Stimulated activated naive B cell treated with anti-CD40 and anti-IgM and Interleukin-4, amounts not matched to agents 10 μg/mL and 1 μg/mL and 100 μg/mL, for 72 hours (primary cell): ENCODE measurements at regions not wholly inside any gene's neighbourhood (a gene's known extent, or its start where the extent isn't known, plus 50 kb on each side); places are given as distances from the start of the nearest gene placed in this dataset.

Experiments used
- ATAC-seq, 2 donors: fragments of 150-1000 bp; cut with Tn5 transposase; replicated peaks; 2 replicates each; pipeline ENCODE4 v1.10.0; 2021; ENCODE audit warnings: moderate library complexity in 1 of 2
- DNase-seq: peaks from one replicate; pipeline ENCODE4 v3.0.0; 2021
- H3K27ac Mint-ChIP-seq: one replicate; pipeline ENCODE4 v1.8.0; 2022; ENCODE audit warnings: mild to moderate bottlenecking, mixed read lengths
- H3K27me3 Mint-ChIP-seq, 2 donors: one replicate each; pipeline ENCODE4 v1.8.0; 2022; ENCODE audit warnings: mixed read lengths in 2 of 2
- H3K36me3 Mint-ChIP-seq, 2 donors: one replicate each; pipeline ENCODE4 v1.8.0; 2022; ENCODE audit warnings: mixed read lengths in 2 of 2, mild to moderate bottlenecking in 1 of 2
- H3K4me1 Mint-ChIP-seq, 2 donors: one replicate each; pipeline ENCODE4 v1.8.0; 2022; ENCODE audit warnings: mixed read lengths in 2 of 2, mild to moderate bottlenecking in 1 of 2
- H3K4me3 Mint-ChIP-seq, 2 donors: one replicate each; pipeline ENCODE4 v1.8.0; 2022; ENCODE audit warnings: mild to moderate bottlenecking in 2 of 2, mixed read lengths in 2 of 2, moderate library complexity in 1 of 2
- H3K9me3 Mint-ChIP-seq, 2 donors: one replicate each; pipeline ENCODE4 v1.8.0; 2022; ENCODE audit warnings: mixed read lengths in 2 of 2, mild to moderate bottlenecking in 1 of 2

DNA sequence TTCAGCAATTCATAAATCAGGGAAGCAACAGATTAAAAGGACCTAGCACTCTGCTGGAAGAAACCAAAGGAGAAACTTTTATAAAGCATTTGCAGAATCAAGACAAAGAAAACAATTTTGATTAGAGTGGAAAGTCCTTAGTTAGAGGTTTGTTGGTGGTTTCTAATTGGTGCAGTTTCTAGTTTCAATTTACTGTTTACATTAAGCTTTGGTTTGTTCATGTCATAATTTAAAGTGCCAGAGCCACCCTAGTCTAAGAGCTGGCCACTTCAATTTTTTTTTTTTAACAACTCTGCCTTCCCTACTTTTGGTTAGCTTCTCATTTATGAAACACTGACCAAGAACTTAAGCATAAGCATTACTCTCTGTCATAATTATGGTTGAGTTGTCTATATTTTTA, 1428.2 kb upstream of the GBE1 start:
- H3K27me3 Mint-ChIP-seq, result no peaks in the 10 kb centered on the region
- H3K27ac Mint-ChIP-seq, result no peak overlapping the region
- H3K4me3 Mint-ChIP-seq, result no peak overlapping the region
- peaks cover 5% of the 10 kb centered on the region in 2 donors for H3K9me3 Mint-ChIP-seq
- H3K4me1 Mint-ChIP-seq, result no peaks in the 10 kb centered on the region
- ATAC-seq (no peak), DNase-seq (no peak)
- no peaks in the 10 kb centered on the region for H3K36me3 Mint-ChIP-seq

DNA sequence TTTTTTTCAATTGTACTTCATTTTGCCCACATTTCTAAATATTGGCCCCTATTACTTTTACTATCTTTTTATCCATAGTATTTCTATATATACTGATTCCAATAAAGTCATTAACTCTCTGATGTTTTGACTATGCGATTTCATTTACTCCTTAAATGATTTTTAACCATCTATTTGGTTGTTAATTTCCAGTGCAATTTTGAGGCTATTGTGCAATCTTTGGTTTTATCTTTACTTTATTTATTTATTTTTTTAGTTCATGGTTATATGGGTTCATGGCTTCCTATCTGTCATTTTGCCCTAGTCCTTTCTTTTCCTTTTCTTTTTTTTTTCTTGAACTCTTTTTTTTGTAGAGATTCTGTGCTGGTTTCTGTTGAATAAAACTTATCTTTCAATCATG, 1408.0 kb upstream of the GBE1 start:
- Mint-ChIP-seq H3K4me1 (no peaks in the 10 kb centered on the region), H3K9me3 (no peaks in the 10 kb centered on the region), H3K27ac (no peak overlapping the region), H3K27me3 (no peaks in the 10 kb centered on the region), H3K4me3 (no peak overlapping the region), H3K36me3 (no peaks in the 10 kb centered on the region)
- DNase-seq (no peak), ATAC-seq (no peak)

GRCh38 chr3:83150896-83151295, 1389.5 kb upstream of the GBE1 start:
- H3K27me3 Mint-ChIP-seq, result no peaks in the 10 kb centered on the region
- no peak overlapping the region for H3K27ac Mint-ChIP-seq
- H3K9me3 Mint-ChIP-seq, result peaks cover 0 to 5% of the 10 kb centered on the region in 2 donors
- H3K4me1 Mint-ChIP-seq, result no peaks in the 10 kb centered on the region
- H3K4me3 Mint-ChIP-seq, result no peak overlapping the region
- H3K36me3 Mint-ChIP-seq, result no peaks in the 10 kb centered on the region
- DNase-seq (no peak), ATAC-seq (no peak)

DNA sequence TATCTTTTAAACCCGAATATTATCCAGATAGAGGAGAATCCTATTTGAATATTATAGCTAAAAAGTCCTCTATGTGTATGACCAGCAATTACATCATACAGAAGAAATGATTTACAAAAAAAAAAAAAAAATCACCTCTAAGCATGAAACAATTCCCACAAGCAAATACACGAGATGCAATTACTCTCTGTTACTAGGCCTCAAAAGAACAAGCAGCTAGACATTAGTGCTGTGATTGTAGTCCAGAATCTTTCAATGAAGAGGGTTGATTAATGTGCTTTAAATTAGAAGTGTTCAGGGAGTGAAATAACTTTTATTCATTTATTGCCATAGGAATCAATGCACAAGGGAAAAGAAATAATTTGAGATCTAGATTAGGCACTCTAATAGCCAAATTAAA, 1379.5 kb upstream of the GBE1 start:
- Mint-ChIP-seq H3K27me3 (no peaks in the 10 kb centered on the region), H3K36me3 (no peaks in the 10 kb centered on the region), H3K9me3 (no peaks in the 10 kb centered on the region), H3K4me1 (no peaks in the 10 kb centered on the region), H3K4me3 (no peak overlapping the region), H3K27ac (no peak overlapping the region)
- no peak for DNase-seq
- no peak for ATAC-seq

DNA sequence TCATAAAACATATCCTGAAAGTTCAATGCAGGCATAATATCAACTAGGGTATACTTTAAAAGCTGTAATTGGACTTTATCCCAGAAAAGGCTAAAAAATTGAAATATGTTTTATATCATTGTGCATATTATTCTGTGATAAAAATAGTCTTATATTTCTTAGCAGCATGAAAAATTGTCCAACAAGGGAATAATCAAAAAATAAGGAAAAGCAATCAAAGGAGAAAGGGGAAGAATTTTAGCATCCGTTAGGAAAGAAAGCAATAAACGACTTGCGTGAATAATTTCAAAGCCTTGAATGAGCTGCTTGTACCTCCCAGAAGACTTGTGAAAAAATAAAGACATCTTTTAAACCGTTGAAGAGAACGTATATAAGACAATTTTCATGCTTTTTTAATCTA, 1369.8 kb upstream of the GBE1 start:
- Mint-ChIP-seq H3K9me3 (peaks cover 0 to 2% of the 10 kb centered on the region in 2 donors), H3K36me3 (no peaks in the 10 kb centered on the region), H3K4me3 (no peak overlapping the region), H3K4me1 (no peaks in the 10 kb centered on the region), H3K27ac (no peak overlapping the region), H3K27me3 (no peaks in the 10 kb centered on the region)
- DNase-seq (no peak), ATAC-seq (no peak)

DNA sequence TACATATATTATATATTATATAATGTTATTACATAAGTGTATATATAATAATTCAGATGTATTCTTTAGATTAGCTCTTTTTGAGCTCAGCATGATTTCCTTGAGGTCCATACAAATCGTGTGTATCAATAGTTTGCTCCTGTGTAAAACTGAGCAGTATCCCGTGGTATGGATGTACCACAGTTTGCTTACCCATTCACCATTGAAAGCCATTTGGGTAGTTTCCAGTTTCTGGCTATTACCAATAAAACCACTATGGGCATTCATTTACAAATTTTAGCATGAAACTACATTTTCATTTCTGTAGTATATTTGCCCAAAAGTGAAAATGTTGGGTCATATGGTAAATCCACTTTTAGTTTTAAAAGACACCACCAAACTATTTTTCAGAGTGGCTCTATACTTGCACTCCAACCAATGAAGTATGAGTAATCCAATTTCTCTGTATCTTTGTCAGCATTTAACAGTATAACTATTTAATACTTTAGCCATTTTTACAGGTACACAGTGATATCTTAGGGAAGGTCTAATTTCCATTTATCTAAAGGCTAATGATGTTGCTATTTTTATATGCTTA, 1361.4 kb upstream of the GBE1 start:
- Mint-ChIP-seq H3K9me3 (peaks cover 0 to 2% of the 10 kb centered on the region in 2 donors), H3K27me3 (no peaks in the 10 kb centered on the region), H3K4me3 (no peak overlapping the region), H3K27ac (no peak overlapping the region), H3K4me1 (no peaks in the 10 kb centered on the region), H3K36me3 (no peaks in the 10 kb centered on the region)
- ATAC-seq, result no peak
- DNase-seq, result no peak

DNA sequence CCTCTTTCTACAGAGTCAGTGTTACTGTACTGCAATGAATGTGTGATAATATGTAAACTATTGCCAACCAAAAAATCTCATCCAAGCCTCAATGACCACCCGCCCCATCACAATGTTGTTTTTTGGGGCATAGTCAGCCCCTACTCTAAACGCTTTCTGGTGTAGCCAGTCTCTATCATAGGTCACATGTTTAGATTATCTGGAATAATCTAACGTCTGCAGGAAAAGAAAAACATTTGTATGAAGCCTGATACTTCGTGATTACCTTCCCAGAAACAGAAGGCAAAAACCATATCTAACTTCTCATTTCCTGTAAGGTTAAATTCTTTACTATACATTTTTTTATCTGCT, 1331.8 kb upstream of the GBE1 start:
- DNase-seq, result no peak
- Mint-ChIP-seq H3K27ac (no peak overlapping the region), H3K36me3 (no peaks in the 10 kb centered on the region), H3K9me3 (no peaks in the 10 kb centered on the region), H3K4me1 (no peaks in the 10 kb centered on the region), H3K27me3 (no peaks in the 10 kb centered on the region), H3K4me3 (no peak overlapping the region)
- no peak for ATAC-seq

DNA sequence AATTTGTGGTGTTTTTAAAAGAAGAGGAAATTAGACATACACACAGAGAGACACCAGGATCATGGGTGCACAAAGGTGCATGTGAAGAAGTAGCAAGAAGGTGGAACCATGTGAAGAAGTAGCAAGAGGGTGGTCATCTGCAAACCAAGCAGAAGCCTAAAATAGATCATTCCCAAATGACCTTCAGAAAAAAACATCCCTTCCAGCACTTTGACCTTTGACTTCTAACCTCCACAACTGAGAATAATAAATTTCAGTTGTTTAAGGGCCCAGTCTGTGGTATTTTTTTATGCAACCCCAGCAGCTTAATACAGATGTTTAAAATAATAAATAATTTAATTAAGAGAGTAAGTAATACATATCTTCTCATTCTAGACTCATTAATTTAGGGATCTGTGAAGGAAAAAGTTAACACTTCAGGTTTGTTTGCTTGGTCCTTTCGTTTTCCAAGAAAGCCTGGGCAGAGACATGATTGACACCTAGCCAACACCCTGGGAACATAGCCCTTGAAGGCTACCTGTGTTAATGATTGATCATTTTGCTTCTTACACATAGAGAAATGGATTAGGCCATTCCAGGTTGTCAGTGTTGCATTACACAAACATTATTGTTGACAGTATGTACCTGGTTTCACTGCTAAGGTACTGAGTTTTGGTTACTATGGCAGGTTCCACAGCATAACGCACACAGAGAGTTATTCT, 1331.2 kb upstream of the GBE1 start:
- DNase-seq (no peak), ATAC-seq (no peak)
- Mint-ChIP-seq H3K36me3 (no peaks in the 10 kb centered on the region), H3K27me3 (no peaks in the 10 kb centered on the region), H3K27ac (no peak overlapping the region), H3K9me3 (no peaks in the 10 kb centered on the region), H3K4me1 (no peaks in the 10 kb centered on the region), H3K4me3 (no peak overlapping the region)

GRCh38 chr3:83076041-83076440, 1314.6 kb upstream of the GBE1 start:
- Mint-ChIP-seq H3K4me1 (no peaks in the 10 kb centered on the region), H3K27me3 (no peaks in the 10 kb centered on the region), H3K4me3 (no peak overlapping the region), H3K27ac (no peak overlapping the region), H3K36me3 (no peaks in the 10 kb centered on the region), H3K9me3 (peaks cover 0 to 5% of the 10 kb centered on the region in 2 donors)
- no peak for ATAC-seq
- DNase-seq, result no peak

GRCh38 chr3:83074485-83074884, 1313.0 kb upstream of the GBE1 start:
- Mint-ChIP-seq H3K4me1 (no peaks in the 10 kb centered on the region), H3K27me3 (no peaks in the 10 kb centered on the region), H3K36me3 (no peaks in the 10 kb centered on the region), H3K4me3 (no peak overlapping the region), H3K27ac (no peak overlapping the region), H3K9me3 (peaks cover 0 to 7% of the 10 kb centered on the region in 2 donors)
- DNase-seq, result no peak
- ATAC-seq, result no peak

DNA sequence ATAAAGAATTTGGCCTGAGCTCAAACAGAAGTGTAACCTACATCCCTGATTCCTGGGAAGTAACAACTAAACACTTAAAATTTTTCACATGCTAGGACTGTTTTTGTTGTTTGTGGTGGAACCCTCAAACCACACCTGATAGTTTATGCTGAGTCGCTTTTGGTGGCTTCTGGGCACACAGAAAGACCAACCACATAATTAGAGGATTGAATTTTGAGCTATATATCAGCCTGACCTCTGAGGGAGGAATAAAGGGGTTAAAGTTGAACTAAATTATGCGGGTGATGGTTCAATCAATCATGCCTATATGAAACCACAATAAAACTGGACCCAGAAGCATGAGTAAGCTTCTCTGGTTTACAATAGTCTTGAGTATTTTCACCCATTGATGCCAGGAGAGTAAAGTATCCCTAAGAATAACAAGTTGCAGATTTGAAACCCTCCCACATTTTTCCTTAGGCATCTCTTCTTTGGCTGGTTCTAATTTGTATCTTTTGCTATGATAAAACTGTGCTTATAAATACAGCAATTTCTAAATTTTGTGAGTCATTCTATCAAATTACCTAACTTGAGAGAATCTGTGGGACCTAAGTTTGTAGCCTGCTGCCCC, 1304.5 kb upstream of the GBE1 start:
- no peak for ATAC-seq
- H3K4me1 Mint-ChIP-seq, result no peaks in the 10 kb centered on the region
- H3K9me3 Mint-ChIP-seq, result peaks cover 8 to 10% of the 10 kb centered on the region in 2 donors
- H3K27ac Mint-ChIP-seq, result no peak overlapping the region
- H3K4me3 Mint-ChIP-seq, result no peak overlapping the region
- H3K27me3 Mint-ChIP-seq, result no peaks in the 10 kb centered on the region
- DNase-seq, result no peak
- H3K36me3 Mint-ChIP-seq, result no peaks in the 10 kb centered on the region

DNA sequence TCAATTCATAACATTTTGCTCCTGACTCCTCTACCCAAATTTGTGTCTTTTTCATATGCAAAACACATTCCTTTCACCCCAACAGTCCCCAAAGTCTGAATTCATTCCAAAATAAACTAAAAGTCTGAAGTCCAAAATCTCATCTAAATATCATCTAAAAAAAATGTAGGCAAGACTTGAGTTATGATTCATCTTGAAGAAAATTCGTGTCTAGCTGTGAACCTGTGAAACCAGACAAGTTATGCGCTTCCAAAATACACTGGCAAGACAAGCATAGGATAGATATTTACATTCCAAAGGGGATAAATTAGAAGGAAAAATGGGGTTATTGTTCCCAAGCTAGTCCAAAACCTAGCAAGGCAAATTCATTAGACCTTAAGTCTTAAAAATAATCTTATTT, 1302.0 kb upstream of the GBE1 start:
- no peak overlapping the region for H3K27ac Mint-ChIP-seq
- no peaks in the 10 kb centered on the region for H3K36me3 Mint-ChIP-seq
- H3K4me1 Mint-ChIP-seq, result no peaks in the 10 kb centered on the region
- ATAC-seq (no peak), DNase-seq (no peak)
- no peaks in the 10 kb centered on the region for H3K27me3 Mint-ChIP-seq
- peaks cover 15% of the 10 kb centered on the region in 2 donors for H3K9me3 Mint-ChIP-seq
- H3K4me3 Mint-ChIP-seq, result no peak overlapping the region

DNA sequence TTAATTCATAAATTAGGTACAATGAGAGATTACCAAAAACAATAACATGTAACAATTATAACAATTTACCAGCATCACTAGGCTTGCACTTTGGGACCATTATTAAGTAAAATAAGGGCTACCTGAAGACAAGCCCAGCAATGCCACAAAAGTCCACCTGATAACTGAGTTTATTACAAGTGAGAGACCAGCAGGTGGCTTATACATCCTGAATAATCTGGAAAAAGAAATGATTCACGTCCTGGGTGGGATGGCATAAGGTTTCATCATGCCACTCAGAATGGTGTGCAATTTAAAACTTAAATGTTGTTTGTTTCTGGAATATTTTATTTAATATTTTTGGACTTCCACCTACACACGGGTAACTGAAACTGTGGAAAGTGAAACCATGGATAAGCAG, 1287.1 kb upstream of the GBE1 start:
- Mint-ChIP-seq H3K27me3 (no peaks in the 10 kb centered on the region), H3K4me1 (no peaks in the 10 kb centered on the region), H3K4me3 (no peak overlapping the region), H3K36me3 (no peaks in the 10 kb centered on the region), H3K9me3 (no peaks in the 10 kb centered on the region), H3K27ac (no peak overlapping the region)
- ATAC-seq (no peak), DNase-seq (no peak)

GRCh38 chr3:83039422-83039821, 1278.0 kb upstream of the GBE1 start:
- no peak for ATAC-seq
- Mint-ChIP-seq H3K36me3 (no peaks in the 10 kb centered on the region), H3K27me3 (no peaks in the 10 kb centered on the region), H3K27ac (no peak overlapping the region), H3K9me3 (peaks cover 0 to 2% of the 10 kb centered on the region in 2 donors), H3K4me1 (no peaks in the 10 kb centered on the region), H3K4me3 (no peak overlapping the region)
- DNase-seq, result no peak

- Mint-ChIP-seq H3K4me3 (no peak overlapping the region), H3K9me3 (peaks cover 0 to 2% of the 10 kb centered on the region in 2 donors), H3K36me3 (no peaks in the 10 kb centered on the region), H3K4me1 (no peaks in the 10 kb centered on the region), H3K27ac (no peak overlapping the region), H3K27me3 (no peaks in the 10 kb centered on the region)
- DNase-seq (no peak), ATAC-seq (no peak)
These were observed 1274.2 kb upstream of the GBE1 start for GRCh38 chr3:83035704-83036010.
